Activated CD8-positive, alpha-beta memory T cell treated with anti-CD3 and anti-CD28 coated beads for 24 hours (primary cell): ENCODE measurements at regions not wholly inside any gene's neighbourhood (a gene's known extent, or its start where the extent isn't known, plus 50 kb on each side); places are given as distances from the start of the nearest gene placed in this dataset.

Experiments
- DNase-seq: peaks from one replicate; pipeline ENCODE4 v3.0.0-alpha.2; 2020

- DNase-seq = no peak
Measured at GRCh38 chr9:91102269-91102668, 259.4 kb downstream of the AUH start.

- DNase-seq = no peak
Measured at GRCh38 chr9:91103931-91104330, 257.8 kb downstream of the AUH start.

GRCh38 chr9:91106415-91107081 lies 255.2 kb downstream of the AUH start:
- DNase-seq = no peak

- DNase-seq = no peak
Measured at GRCh38 chr9:91111226-91111625, 250.5 kb downstream of the AUH start.

- no peak for DNase-seq
Measured at GRCh38 chr9:91111876-91112275, 249.8 kb downstream of the AUH start.

GRCh38 chr9:91113016-91113415 lies 248.7 kb downstream of the AUH start:
- no peak for DNase-seq

- DNase-seq = no peak
Measured at GRCh38 chr9:91114450-91114849, 247.3 kb downstream of the AUH start.

- no peak for DNase-seq
Measured at GRCh38 chr9:91116211-91116610, 245.5 kb downstream of the AUH start.

GRCh38 chr9:91116711-91117110 lies 245.0 kb downstream of the AUH start:
- no peak for DNase-seq

- DNase-seq = no peak
Measured at GRCh38 chr9:91117474-91117891, 244.2 kb downstream of the AUH start.

- DNase-seq = no peak
Measured at GRCh38 chr9:91117959-91118703, 243.6 kb downstream of the AUH start.

GRCh38 chr9:91118704-91119025 lies 243.1 kb downstream of the AUH start:
- no peak for DNase-seq

- DNase-seq = no peak
Measured at GRCh38 chr9:91119142-91119541, 242.6 kb downstream of the AUH start.

GRCh38 chr9:91119679-91120078 lies 242.0 kb downstream of the AUH start:
- DNase-seq = no peak

- no peak for DNase-seq
Measured at GRCh38 chr9:91120200-91120599, 241.5 kb downstream of the AUH start.

- DNase-seq = no peak
Measured at GRCh38 chr9:91122755-91123154, 239.0 kb downstream of the AUH start.

- DNase-seq = no peak
Measured at GRCh38 chr9:91126761-91127445, 234.8 kb downstream of the AUH start.

GRCh38 chr9:91127653-91128052 lies 234.1 kb downstream of the AUH start:
- no peak for DNase-seq

GRCh38 chr9:91130796-91131318 lies 230.9 kb downstream of the AUH start:
- no peak for DNase-seq

- DNase-seq = peak; percentile 80
Measured at GRCh38 chr9:91131433-91131839, 230.3 kb downstream of the AUH start.

GRCh38 chr9:91132576-91133073 lies 229.1 kb downstream of the AUH start:
- DNase-seq = no peak

GRCh38 chr9:91134608-91135007 lies 227.1 kb downstream of the AUH start:
- no peak for DNase-seq

- no peak for DNase-seq
Measured at GRCh38 chr9:91137391-91137790, 224.3 kb downstream of the AUH start.

- DNase-seq = no peak
Measured at GRCh38 chr9:91138760-91139159, 223.0 kb downstream of the AUH start.
